AG04449 (cell line): ENCODE measurements at regions not wholly inside any gene's neighbourhood (a gene's known extent, or its start where the extent isn't known, plus 50 kb on each side); places are given as distances from the start of the nearest gene placed in this dataset.
A peak's percentile ranks its signal among the peaks of the same experiment; 100 is the strongest.

Experiments
- CTCF ChIA-PET: fragments of 350-600 bp; formaldehyde crosslinking; extraction: SDS; loops from one replicate; lab custom pipeline; 2021; ENCODE audit warnings: antibody characterized with exemption; lab: Yijun Ruan, JAX
- POLR2A ChIA-PET: fragments of 400-600, 350-600 bp; formaldehyde crosslinking; extraction: SDS; loops from one replicate; lab custom pipeline; 2020; ENCODE audit warnings: antibody characterized with exemption, inconsistent platforms; lab: Yijun Ruan, JAX
- DNase-seq: peaks from one replicate; pipeline ENCODE4 v3.0.0-alpha.2; 2010; ENCODE audit warnings: low read depth, low spot score
- H3K4me3 ChIP-seq: 2 replicates; pipeline ENCODE4 v1.5.1; 2011; ENCODE audit warnings: low read depth, mild to moderate bottlenecking, control low read depth, low read length
- CTCF ChIP-seq: IDR thresholded peaks from one replicate; pipeline ENCODE4 v1.5.1; 2011; ENCODE audit warnings: mild to moderate bottlenecking, moderate library complexity, low read length, control low read depth, inconsistent platforms; ENCODE audit not compliant: insufficient read depth; ENCODE audit errors: missing control alignments

GRCh38 chr7:94270772-94271171 is 123.9 kb upstream of the COL1A2 start:
- no peak overlapping the region for H3K4me3 ChIP-seq
- no peak for TF ChIP-seq CTCF
- CTCF ChIA-PET, result interaction anchor here (1.0 to 1.8 kb wide), 2 partner anchors 9 to 18 kb away, joined by 3 read pairs; no protein-coding TSS in a partner anchor
- DNase-seq, result no peak
- POLR2A ChIA-PET, result no interaction called here

GRCh38 chr7:94272821-94273583 is 121.7 kb upstream of the COL1A2 start:
- ChIA-PET POLR2A (no interaction called here), CTCF (interaction anchor here (0.6 to 1.9 kb wide), 2 partner anchors 27 to 163 kb away, joined by 3 to 8 read pairs; no protein-coding TSS in a partner anchor)
- H3K4me3 ChIP-seq, result no peak overlapping the region
- DNase-seq, result no peak
- TF ChIP-seq CTCF, result no peak

DNA sequence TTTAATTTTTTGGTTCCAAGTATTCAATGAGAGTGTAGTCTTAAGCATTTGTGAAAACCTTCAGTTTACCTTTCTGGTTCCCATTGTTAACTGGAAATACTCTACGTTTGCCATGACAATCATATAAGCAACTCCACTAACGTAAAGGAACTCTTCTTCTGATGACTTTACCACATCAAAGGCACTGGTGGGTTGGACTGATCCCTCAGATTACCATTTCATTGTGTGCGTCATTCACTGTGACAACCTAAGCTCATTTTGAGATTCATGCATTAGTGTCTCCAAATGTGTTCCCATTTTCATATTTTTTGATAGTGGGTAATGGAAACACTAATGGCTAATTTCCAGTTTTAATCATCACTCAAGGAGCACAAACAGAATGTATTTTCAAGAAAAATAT is 119.9 kb upstream of the COL1A2 start:
- no peak for DNase-seq
- no peak overlapping the region for H3K4me3 ChIP-seq
- TF ChIP-seq CTCF, result no peak
- CTCF ChIA-PET, result interaction anchor here (1.2 to 1.9 kb wide), 3 partner anchors 15 to 475 kb away, joined by 3 to 8 read pairs (median 3); no protein-coding TSS in a partner anchor
- POLR2A ChIA-PET, result no interaction called here

GRCh38 chr7:94276027-94276426 is 118.7 kb upstream of the COL1A2 start:
- CTCF ChIA-PET, result interaction anchor here (1.0 to 5.1 kb wide), 10 partner anchors 12 to 560 kb away, joined by 3 to 27 read pairs (median 4); no protein-coding TSS in a partner anchor
- POLR2A ChIA-PET, result no interaction called here
- DNase-seq, result no peak
- no peak overlapping the region for H3K4me3 ChIP-seq
- TF ChIP-seq CTCF, result no peak

- POLR2A ChIA-PET, result no interaction called here
- no peak for DNase-seq
- TF ChIP-seq CTCF, result peak; percentile 47
- no peak overlapping the region for H3K4me3 ChIP-seq
- CTCF ChIA-PET, result interaction anchor here (0.8 to 5.1 kb wide), 12 partner anchors 12 to 561 kb away, joined by 3 to 27 read pairs (median 4); no protein-coding TSS in a partner anchor
These were observed 117.9 kb upstream of the COL1A2 start for GRCh38 chr7:94276795-94277194.

DNA sequence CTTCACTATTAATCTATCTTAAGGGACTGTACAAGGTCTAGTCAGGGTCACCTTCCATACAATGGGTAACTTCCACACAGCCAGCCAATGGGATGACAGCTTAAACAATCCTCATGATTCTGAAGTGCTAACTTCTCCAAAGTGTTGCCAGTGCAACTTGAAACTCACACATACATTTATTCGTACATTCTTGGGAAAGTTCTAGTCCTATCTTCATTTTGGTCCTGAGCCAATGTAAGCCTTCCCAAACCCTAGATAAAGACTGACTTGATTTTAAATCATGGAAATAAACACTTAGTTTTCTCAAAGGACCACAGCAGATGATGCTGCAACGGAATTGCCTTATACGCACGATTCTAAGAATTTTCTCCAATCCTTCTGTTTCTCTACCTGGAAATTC is 117.5 kb upstream of the COL1A2 start:
- no peak for TF ChIP-seq CTCF
- POLR2A ChIA-PET, result no interaction called here
- DNase-seq, result no peak

More for the DNA sequence above, 117.5 kb upstream of the COL1A2 start:
- H3K4me3 ChIP-seq, result no peak overlapping the region
- CTCF ChIA-PET, result interaction anchor here (0.8 to 5.1 kb wide), 10 partner anchors 11 to 656 kb away, joined by 3 to 27 read pairs (median 3); no protein-coding TSS in a partner anchor
